DOHH2 (cell line): ENCODE measurements at regions not wholly inside any gene's neighbourhood (a gene's known extent, or its start where the extent isn't known, plus 50 kb on each side); places are given as distances from the start of the nearest gene placed in this dataset.

ENCODE experiments used
- EZH2phosphoT487 ChIP-seq: fragments of 200-600 bp; sonication (generic); IDR thresholded peaks from 2 replicates; pipeline ENCODE4 v1.6.1; 2017; ENCODE audit warnings: borderline replicate concordance, mild to moderate bottlenecking, antibody characterized with exemption, low read length, moderate library complexity, mixed read lengths
- TF ChIP-seq, protein P1 (sequence below): fragments of 200-600 bp; sonication (generic); IDR thresholded peaks from one replicate; pipeline ENCODE4 v1.5.1; 2014; ENCODE audit warnings: antibody characterized with exemption, mild to moderate bottlenecking, low read depth, low read length; ENCODE audit not compliant: poor library complexity, severe bottlenecking

DNA sequence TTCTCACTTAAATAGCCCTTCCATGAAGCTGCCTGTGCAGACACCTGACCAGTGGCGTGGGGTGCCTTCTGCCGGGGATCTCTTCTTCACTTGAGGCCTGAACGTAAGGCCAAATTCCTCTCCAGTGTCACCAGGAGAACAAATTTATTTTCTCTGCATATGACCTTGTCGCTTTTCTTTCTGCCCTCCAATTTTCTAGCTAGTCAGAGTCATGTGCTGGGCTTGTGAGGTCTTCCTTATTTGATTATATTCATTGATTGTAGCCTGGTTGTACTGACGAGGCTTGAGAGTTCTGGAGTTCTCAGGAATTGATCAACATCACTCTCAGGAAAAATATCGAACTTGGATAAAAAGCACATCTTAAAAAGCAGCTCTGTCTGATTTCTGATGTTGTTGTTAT is 255.7 kb downstream of the BUB3 start:
- no peak for TF ChIP-seq EZH2phosphoT487
- TF ChIP-seq, protein P1, sequence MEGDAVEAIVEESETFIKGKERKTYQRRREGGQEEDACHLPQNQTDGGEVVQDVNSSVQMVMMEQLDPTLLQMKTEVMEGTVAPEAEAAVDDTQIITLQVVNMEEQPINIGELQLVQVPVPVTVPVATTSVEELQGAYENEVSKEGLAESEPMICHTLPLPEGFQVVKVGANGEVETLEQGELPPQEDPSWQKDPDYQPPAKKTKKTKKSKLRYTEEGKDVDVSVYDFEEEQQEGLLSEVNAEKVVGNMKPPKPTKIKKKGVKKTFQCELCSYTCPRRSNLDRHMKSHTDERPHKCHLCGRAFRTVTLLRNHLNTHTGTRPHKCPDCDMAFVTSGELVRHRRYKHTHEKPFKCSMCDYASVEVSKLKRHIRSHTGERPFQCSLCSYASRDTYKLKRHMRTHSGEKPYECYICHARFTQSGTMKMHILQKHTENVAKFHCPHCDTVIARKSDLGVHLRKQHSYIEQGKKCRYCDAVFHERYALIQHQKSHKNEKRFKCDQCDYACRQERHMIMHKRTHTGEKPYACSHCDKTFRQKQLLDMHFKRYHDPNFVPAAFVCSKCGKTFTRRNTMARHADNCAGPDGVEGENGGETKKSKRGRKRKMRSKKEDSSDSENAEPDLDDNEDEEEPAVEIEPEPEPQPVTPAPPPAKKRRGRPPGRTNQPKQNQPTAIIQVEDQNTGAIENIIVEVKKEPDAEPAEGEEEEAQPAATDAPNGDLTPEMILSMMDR: no peak
